B cell (primary cell): ENCODE measurements at regions not wholly inside any gene's neighbourhood (a gene's known extent, or its start where the extent isn't known, plus 50 kb on each side); places are given as distances from the start of the nearest gene placed in this dataset.

Experiments used
- ATAC-seq: fragments of 200-7000 bp; cut with Tn5 transposase; one replicate; pipeline ENCODE4 v1.10.0; 2021; ENCODE audit warnings: low read depth, mild to moderate bottlenecking, moderate number of reproducible peaks, moderate library complexity
- CTCF ChIA-PET: fragments of 350-600 bp; sonication (Branson Sonifier 250); formaldehyde crosslinking; loops from one replicate; lab custom pipeline; 2021; ENCODE audit warnings: antibody characterized with exemption, inconsistent platforms; lab: Charles Lee
- POLR2A ChIA-PET: fragments of 350-600 bp; sonication (Branson Sonifier 250); formaldehyde crosslinking; loops from one replicate; lab custom pipeline; 2021; ENCODE audit warnings: antibody characterized with exemption; lab: Charles Lee
- DNase-seq: peaks from one replicate; pipeline ENCODE4 v3.0.0; 2013
- H2AFZ ChIP-seq: 2 replicates; pipeline ENCODE4 v1.6.1; 2012; ENCODE audit warnings: mild to moderate bottlenecking, low read depth, low read length; ENCODE audit not compliant: insufficient read depth, poor library complexity, severe bottlenecking
- H3K27ac ChIP-seq, 2 donors: 1 replicate in 1 of 2; 2 replicates in 1 of 2; pipeline ENCODE4 v1.5.1; 2012 to 2013; ENCODE audit warnings: low read length in 2 of 2, mild to moderate bottlenecking in 2 of 2, moderate library complexity in 1 of 2
- H3K27me3 ChIP-seq, 4 experiments: fragments of 200-600 bp in 1 of 4; sonication (generic) in 1 of 4; replicated peaks in 1 of 4; 1 replicate in 2 of 4; 2 replicates in 2 of 4; pipeline versions ENCODE4 v1.6.1 to v1.7.0; 2013 to 2016; ENCODE audit warnings: low read length in 3 of 4, mild to moderate bottlenecking in 2 of 4, mixed read lengths in 1 of 4, moderate library complexity in 1 of 4; ENCODE audit not compliant: insufficient read depth in 4 of 4, control insufficient read depth in 3 of 4; ENCODE audit errors: control extremely low read depth in 1 of 4
- H3K36me3 ChIP-seq, 2 experiments: replicated peaks in 1 of 2; 1 replicate in 1 of 2; 2 replicates in 1 of 2; pipeline versions ENCODE4 v1.6.1 to v1.7.1; 2013; ENCODE audit warnings: low read length in 1 of 2; ENCODE audit not compliant: insufficient read depth in 2 of 2, control insufficient read depth in 1 of 2; ENCODE audit errors: control extremely low read depth in 1 of 2, extremely low read depth in 1 of 2
- H3K4me1 ChIP-seq, 2 donors: fragments of 200-600 bp in 1 of 2; sonication (generic) in 1 of 2; 1 replicate in 1 of 2; 2 replicates in 1 of 2; pipeline versions ENCODE4 v1.5.1 to v1.6.1; 2013 to 2017; ENCODE audit warnings: low read length in 2 of 2; ENCODE audit not compliant: control insufficient read depth in 2 of 2, insufficient read depth in 2 of 2
- H3K4me2 ChIP-seq: replicated peaks from 2 replicates; pipeline ENCODE3; 2012; ENCODE audit warnings: mild to moderate bottlenecking, low read depth, low read length; ENCODE audit not compliant: poor library complexity, severe bottlenecking
- H3K4me3 ChIP-seq, 5 experiments: fragments of 200-600 bp in 1 of 5; sonication (generic) in 1 of 5; 1 replicate in 3 of 5; 2 replicates in 2 of 5; pipeline versions ENCODE4 v1.5.1 to v1.7.0; 2011 to 2016; ENCODE audit warnings: low read length in 4 of 5, mild to moderate bottlenecking in 4 of 5, low read depth in 2 of 5, control low read depth in 1 of 5, moderate library complexity in 1 of 5; ENCODE audit not compliant: insufficient read depth in 1 of 5; ENCODE audit errors: control extremely low read depth in 1 of 5, extremely low read depth in 1 of 5
- H3K79me2 ChIP-seq: fragments of 200-600 bp; sonication (generic); one replicate; pipeline ENCODE4 v1.6.0; 2016; ENCODE audit warnings: low read length; ENCODE audit not compliant: control insufficient read depth, insufficient read depth
- H3K9ac ChIP-seq: fragments of 200-600 bp; sonication (generic); 2 replicates; pipeline ENCODE4 v1.6.1; 2017; ENCODE audit warnings: mild to moderate bottlenecking, low read length, moderate library complexity
- H3K9me3 ChIP-seq, 3 donors: one replicate each; pipeline versions ENCODE4 v1.6.1 to v1.7.1; 2013; ENCODE audit warnings: low read length in 2 of 3; ENCODE audit not compliant: control insufficient read depth in 2 of 3, insufficient read depth in 1 of 3; ENCODE audit errors: control extremely low read depth in 1 of 3
- H4K20me1 ChIP-seq: 2 replicates; pipeline ENCODE4 v1.6.0; 2012; ENCODE audit warnings: mild to moderate bottlenecking, low read length; ENCODE audit not compliant: insufficient read depth, control insufficient read depth, poor library complexity, severe bottlenecking
- H3K27ac Mint-ChIP-seq: one replicate; pipeline ENCODE4 v1.8.0; 2021; ENCODE audit warnings: mixed read lengths
- H3K27me3 Mint-ChIP-seq: one replicate; pipeline ENCODE4 v1.8.0; 2021; ENCODE audit warnings: mixed read lengths
- H3K4me1 Mint-ChIP-seq: one replicate; pipeline ENCODE4 v1.8.0; 2021; ENCODE audit warnings: mixed read lengths
- H3K4me3 Mint-ChIP-seq: one replicate; pipeline ENCODE4 v1.8.0; 2021; ENCODE audit warnings: mixed read lengths
- H3K9me3 Mint-ChIP-seq: one replicate; pipeline ENCODE4 v1.8.0; 2022; ENCODE audit warnings: mixed read lengths; ENCODE audit not compliant: insufficient read depth
- EZH2 ChIP-seq: IDR thresholded peaks from 2 replicates; pipeline ENCODE4 v1.6.1; 2012; ENCODE audit warnings: borderline replicate concordance, low read depth, mild to moderate bottlenecking, moderate library complexity, low read length; ENCODE audit not compliant: insufficient read depth, poor library complexity, severe bottlenecking
- WGBS: methylation state at CpG from one replicate; pipeline ENCODE4 v1.1.5; 2013; ENCODE audit warnings: missing lambda C conversion rate; ENCODE audit not compliant: insufficient coverage; 5-methylcytosine and 5-hydroxymethylcytosine counted together
- intact Hi-C: fragments of 100-400 bp; cut with micrococcal nuclease; formaldehyde crosslinking; loops from one replicate; pipeline ENCODE4 v1.10.0; 2022
- TF ChIP-seq, protein P1 (sequence below): fragments of 200-600 bp; IDR thresholded peaks from one replicate; pipeline ENCODE4 v1.8.0; 2022; ENCODE audit warnings: antibody characterized with exemption, mild to moderate bottlenecking

DNA sequence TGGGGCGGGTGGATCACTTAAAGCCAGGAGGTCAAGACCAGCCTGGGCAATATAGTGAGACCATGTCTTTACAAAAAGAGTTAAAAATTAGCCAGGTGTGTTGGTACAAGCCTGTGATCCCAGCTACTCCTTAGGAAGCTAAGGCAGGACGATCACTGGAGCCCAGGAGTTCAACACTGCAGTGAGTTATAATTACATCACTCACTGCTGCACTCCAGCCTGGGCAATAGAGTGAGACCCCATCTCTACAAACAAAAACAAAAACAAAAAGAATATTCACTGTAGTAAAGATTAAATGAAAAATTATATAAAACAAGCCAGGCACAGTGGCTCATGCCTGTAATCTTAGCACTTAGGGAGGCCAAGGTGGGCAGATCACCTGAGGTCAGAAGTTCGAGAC, 1047.6 kb upstream of the AUTS2 start:
- no peak for ATAC-seq
- CTCF ChIA-PET = no interaction called here
- TF ChIP-seq, protein P1, sequence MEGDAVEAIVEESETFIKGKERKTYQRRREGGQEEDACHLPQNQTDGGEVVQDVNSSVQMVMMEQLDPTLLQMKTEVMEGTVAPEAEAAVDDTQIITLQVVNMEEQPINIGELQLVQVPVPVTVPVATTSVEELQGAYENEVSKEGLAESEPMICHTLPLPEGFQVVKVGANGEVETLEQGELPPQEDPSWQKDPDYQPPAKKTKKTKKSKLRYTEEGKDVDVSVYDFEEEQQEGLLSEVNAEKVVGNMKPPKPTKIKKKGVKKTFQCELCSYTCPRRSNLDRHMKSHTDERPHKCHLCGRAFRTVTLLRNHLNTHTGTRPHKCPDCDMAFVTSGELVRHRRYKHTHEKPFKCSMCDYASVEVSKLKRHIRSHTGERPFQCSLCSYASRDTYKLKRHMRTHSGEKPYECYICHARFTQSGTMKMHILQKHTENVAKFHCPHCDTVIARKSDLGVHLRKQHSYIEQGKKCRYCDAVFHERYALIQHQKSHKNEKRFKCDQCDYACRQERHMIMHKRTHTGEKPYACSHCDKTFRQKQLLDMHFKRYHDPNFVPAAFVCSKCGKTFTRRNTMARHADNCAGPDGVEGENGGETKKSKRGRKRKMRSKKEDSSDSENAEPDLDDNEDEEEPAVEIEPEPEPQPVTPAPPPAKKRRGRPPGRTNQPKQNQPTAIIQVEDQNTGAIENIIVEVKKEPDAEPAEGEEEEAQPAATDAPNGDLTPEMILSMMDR = no peak
- TF ChIP-seq EZH2 = no peak

DNA sequence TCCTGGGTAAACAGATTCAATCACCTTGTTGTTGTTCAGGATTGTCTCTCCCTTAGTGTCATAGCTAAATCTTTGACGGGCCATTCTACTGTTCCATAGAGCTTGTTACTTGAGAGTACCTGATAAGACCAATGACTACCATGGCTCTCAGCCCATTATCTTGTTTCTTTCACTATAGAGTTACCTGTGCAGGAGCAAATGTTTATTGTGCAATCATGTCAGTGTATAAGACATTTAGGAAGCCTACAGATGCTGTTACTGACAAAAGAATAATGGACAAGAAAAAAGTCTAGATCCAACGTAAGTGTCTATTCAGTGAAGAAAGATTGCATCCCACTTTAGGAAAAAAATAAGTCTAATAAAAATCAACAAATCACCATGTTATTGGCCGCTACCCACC, 1041.7 kb upstream of the AUTS2 start:
- no peak for DNase-seq
- ChIA-PET POLR2A (no interaction called here), CTCF (no interaction called here)
- no peak overlapping the region for H2AFZ ChIP-seq
- no peak overlapping the region for H3K4me3 Mint-ChIP-seq
- H3K4me1 ChIP-seq = no peaks in the 10 kb centered on the region
- H3K4me3 ChIP-seq = no peak overlapping the region
- no peak overlapping the region for H3K4me2 ChIP-seq
- peaks cover 0 to 7% (median 0%) of the 10 kb centered on the region in 3 donors for H3K9me3 ChIP-seq
- no peak for ATAC-seq
- no peaks in the 10 kb centered on the region for H4K20me1 ChIP-seq
- no peak overlapping the region for H3K9ac ChIP-seq
- WGBS = 86% methylated on average over 1 of the region's 3 CpGs
- H3K27me3 ChIP-seq = no peaks in the 10 kb centered on the region
- intact Hi-C loops = no loop called here
- H3K9me3 Mint-ChIP-seq = peaks cover 2% of the 10 kb centered on the region
- H3K79me2 ChIP-seq = no peaks in the 10 kb centered on the region
- H3K27ac Mint-ChIP-seq = no peak overlapping the region
- no peaks in the 10 kb centered on the region for H3K36me3 ChIP-seq
- H3K27me3 Mint-ChIP-seq = no peaks in the 10 kb centered on the region
- H3K4me1 Mint-ChIP-seq = no peaks in the 10 kb centered on the region
- TF ChIP-seq, protein P1 = no peak
- no peak for TF ChIP-seq EZH2
- no peak overlapping the region for H3K27ac ChIP-seq

More for the DNA sequence above, 1047.6 kb upstream of the AUTS2 start:
- H2AFZ ChIP-seq = no peak overlapping the region
- intact Hi-C loops = no loop called here
- no peak overlapping the region for H3K4me3 Mint-ChIP-seq
- no peaks in the 10 kb centered on the region for H3K27me3 Mint-ChIP-seq
- H3K36me3 ChIP-seq = no peaks in the 10 kb centered on the region
- no peaks in the 10 kb centered on the region for H4K20me1 ChIP-seq
- no peak overlapping the region for H3K9ac ChIP-seq
- H3K27ac Mint-ChIP-seq = no peak overlapping the region
- no peak overlapping the region for H3K27ac ChIP-seq
- H3K4me1 Mint-ChIP-seq = no peaks in the 10 kb centered on the region
- H3K79me2 ChIP-seq = no peaks in the 10 kb centered on the region
- no peak overlapping the region for H3K4me3 ChIP-seq
- no peak overlapping the region for H3K4me2 ChIP-seq
- POLR2A ChIA-PET = no interaction called here
- WGBS = no CpG with 5 or more reads among the region's 3 CpGs
- DNase-seq = no peak
- peaks cover 0 to 2% (median 0%) of the 10 kb centered on the region in 3 donors for H3K9me3 ChIP-seq
- H3K27me3 ChIP-seq = no peaks in the 10 kb centered on the region
- no peaks in the 10 kb centered on the region for H3K4me1 ChIP-seq
- no peaks in the 10 kb centered on the region for H3K9me3 Mint-ChIP-seq
